OCI-LY3 (cell line): ENCODE measurements at regions not wholly inside any gene's neighbourhood (a gene's known extent, or its start where the extent isn't known, plus 50 kb on each side); places are given as distances from the start of the nearest gene placed in this dataset.

Source experiments
- H2AFZ ChIP-seq: fragments of 200-600, 300-600 bp; shearing (Covaris generic); 2 replicates; pipeline ENCODE4 v1.6.0; 2014; ENCODE audit warnings: antibody characterized with exemption, low read depth, low read length
- H3K27ac ChIP-seq: fragments of 200-600, 300-600 bp; sonication (generic); 2 replicates; pipeline ENCODE4 v1.5.1; 2014; ENCODE audit warnings: mild to moderate bottlenecking, low read length, moderate library complexity, mixed read lengths
- H3K27me3 ChIP-seq: fragments of 200-600, 300-600 bp; sonication (generic); 2 replicates; pipeline ENCODE4 v1.6.1; 2014; ENCODE audit warnings: low read depth, low read length, mixed read lengths
- H3K36me3 ChIP-seq: fragments of 200-600, 300-600 bp; sonication (generic); replicated peaks from 2 replicates; pipeline ENCODE3; 2014; ENCODE audit warnings: low read depth, low read length, mixed read lengths
- H3K4me1 ChIP-seq: fragments of 300-600, 200-600 bp; sonication (generic); 2 replicates; pipeline ENCODE4 v1.6.1; 2014; ENCODE audit warnings: low read length, mixed read lengths
- H3K4me2 ChIP-seq: fragments of 200-600, 300-600 bp; sonication (generic); 2 replicates; pipeline ENCODE4 v1.6.1; 2014; ENCODE audit warnings: low read length, mixed read lengths
- H3K4me3 ChIP-seq: fragments of 300-600, 200-600 bp; sonication (generic); 2 replicates; pipeline ENCODE4 v1.5.1; 2014; ENCODE audit warnings: antibody characterized with exemption, mild to moderate bottlenecking, low read length, moderate library complexity
- H3K79me2 ChIP-seq: fragments of 300-600, 200-600 bp; shearing (Covaris generic); 2 replicates; pipeline ENCODE4 v1.6.1; 2014; ENCODE audit warnings: mild to moderate bottlenecking, low read length, mixed read lengths
- H3K9ac ChIP-seq: fragments of 300-600, 200-600 bp; shearing (Covaris generic); 2 replicates; pipeline ENCODE4 v1.6.0; 2014; ENCODE audit warnings: mild to moderate bottlenecking, low read length, moderate library complexity
- H3K9me3 ChIP-seq: fragments of 200-600, 300-600 bp; shearing (Covaris generic); 2 replicates; pipeline ENCODE4 v1.6.1; 2014; ENCODE audit warnings: low read length, mixed read lengths; ENCODE audit not compliant: insufficient read depth
- H4K20me1 ChIP-seq: fragments of 200-600, 300-600 bp; sonication (generic); 2 replicates; pipeline ENCODE4 v1.6.1; 2016; ENCODE audit warnings: low read length, mixed read lengths; ENCODE audit not compliant: insufficient read depth
- CTCF ChIP-seq: fragments of 200-600, 300-600 bp; sonication (generic); IDR thresholded peaks from 2 replicates; pipeline ENCODE4 v1.5.1; 2014; ENCODE audit warnings: antibody characterized with exemption, low read length, low read depth
- EZH2phosphoT487 ChIP-seq: fragments of 200-600 bp; shearing (Covaris generic); IDR thresholded peaks from 2 replicates; pipeline ENCODE4 v1.6.1; 2018; ENCODE audit warnings: antibody characterized with exemption, mixed run types, low read depth

- Histone ChIP-seq H3K4me3 (peak overlapping the region; percentile 22; the same call in 1 of the 2 replicates), H3K9ac (no peak overlapping the region), H3K27ac (no peak overlapping the region), H3K4me2 (peak overlapping the region; percentile 62), H3K4me1 (peaks cover 13% of the 10 kb centered on the region), H3K79me2 (no peaks in the 10 kb centered on the region), H3K9me3 (no peaks in the 10 kb centered on the region), H3K27me3 (no peaks in the 10 kb centered on the region; the same call in 1 of the 2 replicates), H4K20me1 (no peaks in the 10 kb centered on the region), H2AFZ (no peak overlapping the region), H3K36me3 (no peaks in the 10 kb centered on the region)
- TF ChIP-seq CTCF (no peak), EZH2phosphoT487 (no peak)
These were observed 425.2 kb downstream of the CD83 start for GRCh38 chr6:14542670-14543366.

- no peak overlapping the region for H2AFZ ChIP-seq
- TF ChIP-seq EZH2phosphoT487 (no peak), CTCF (no peak)
- H3K79me2 ChIP-seq, result no peaks in the 10 kb centered on the region
- H3K27me3 ChIP-seq, result peaks cover 6% of the 10 kb centered on the region; the same call in 1 of the 2 replicates
- H3K4me1 ChIP-seq, result peaks cover 13% of the 10 kb centered on the region
- no peaks in the 10 kb centered on the region for H4K20me1 ChIP-seq
- no peaks in the 10 kb centered on the region for H3K9me3 ChIP-seq
- H3K4me3 ChIP-seq, result no peak overlapping the region
- H3K4me2 ChIP-seq, result no peak overlapping the region
- H3K9ac ChIP-seq, result no peak overlapping the region
- no peaks in the 10 kb centered on the region for H3K36me3 ChIP-seq
- no peak overlapping the region for H3K27ac ChIP-seq
These were observed 426.5 kb downstream of the CD83 start for GRCh38 chr6:14543971-14544585.

GRCh38 chr6:14544666-14545065 is 427.1 kb downstream of the CD83 start:
- no peaks in the 10 kb centered on the region for H3K9me3 ChIP-seq
- TF ChIP-seq CTCF (no peak), EZH2phosphoT487 (no peak)
- no peaks in the 10 kb centered on the region for H4K20me1 ChIP-seq
- H3K4me2 ChIP-seq, result no peak overlapping the region
- no peaks in the 10 kb centered on the region for H3K79me2 ChIP-seq
- no peak overlapping the region for H3K9ac ChIP-seq
- no peak overlapping the region for H2AFZ ChIP-seq
- no peak overlapping the region for H3K27ac ChIP-seq
- no peak overlapping the region for H3K4me3 ChIP-seq
- H3K36me3 ChIP-seq, result no peaks in the 10 kb centered on the region
- H3K4me1 ChIP-seq, result peaks cover 13% of the 10 kb centered on the region
- H3K27me3 ChIP-seq, result peaks cover 6% of the 10 kb centered on the region; the same call in 1 of the 2 replicates

GRCh38 chr6:14545496-14545895 is 427.9 kb downstream of the CD83 start:
- Histone ChIP-seq H4K20me1 (no peaks in the 10 kb centered on the region), H3K27me3 (peaks cover 7% of the 10 kb centered on the region), H3K4me2 (no peak overlapping the region), H3K79me2 (no peaks in the 10 kb centered on the region), H3K9ac (no peak overlapping the region), H3K27ac (no peak overlapping the region), H3K36me3 (no peaks in the 10 kb centered on the region), H3K4me3 (no peak overlapping the region), H2AFZ (no peak overlapping the region), H3K4me1 (peaks cover 13% of the 10 kb centered on the region), H3K9me3 (no peaks in the 10 kb centered on the region)
- TF ChIP-seq EZH2phosphoT487 (no peak), CTCF (no peak)
